ENCODE measurements at regions not wholly inside any gene's neighbourhood (a gene's known extent, or its start where the extent isn't known, plus 50 kb on each side); places are given as distances from the start of the nearest gene placed in this dataset.
"Not testable (repeated sequence)": the region's sequence is repeated elsewhere in the genome, so short reads cannot be mapped to it uniquely, and the experiment has no call there.

DNA sequence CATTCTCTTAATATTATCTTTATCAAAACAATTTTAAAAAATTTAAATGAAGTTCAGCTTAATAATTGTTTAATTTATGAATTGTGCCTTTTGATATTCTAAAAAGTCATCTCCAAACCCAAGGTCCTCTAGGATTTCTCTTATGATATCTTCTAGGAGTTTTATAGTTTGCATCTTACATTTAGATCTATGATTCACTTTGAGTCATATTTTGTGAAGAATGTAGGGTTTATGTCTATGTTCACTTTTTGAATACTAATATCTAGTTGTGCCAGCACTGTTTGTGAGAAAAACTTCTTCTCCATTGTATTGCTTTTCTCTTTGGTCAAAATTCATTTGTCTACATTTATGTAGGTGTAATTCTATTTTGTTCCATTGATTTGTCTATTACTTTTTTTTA is 1068.4 kb upstream of the SPRY2 start:
- no peak for FAIRE-seq

DNA sequence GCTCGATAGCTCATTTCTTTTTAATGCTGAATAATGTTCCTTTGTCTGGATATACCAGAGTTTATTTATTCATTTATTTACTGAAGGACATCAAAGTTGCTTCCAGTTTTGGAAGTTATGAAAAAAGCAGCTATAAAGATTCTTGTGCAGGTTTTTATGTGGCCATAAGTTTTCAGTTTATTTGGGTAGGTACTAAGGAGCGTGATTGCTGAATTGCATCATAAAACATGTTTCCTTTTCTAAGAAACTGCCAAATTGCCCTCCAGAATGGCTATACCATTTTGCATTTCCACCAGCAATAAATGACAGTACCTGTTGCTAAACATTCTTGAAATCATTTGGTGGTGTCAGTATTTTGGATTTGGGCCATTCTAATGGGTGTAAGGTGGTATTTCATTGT is 1067.7 kb upstream of the SPRY2 start:
- no peak for FAIRE-seq

DNA sequence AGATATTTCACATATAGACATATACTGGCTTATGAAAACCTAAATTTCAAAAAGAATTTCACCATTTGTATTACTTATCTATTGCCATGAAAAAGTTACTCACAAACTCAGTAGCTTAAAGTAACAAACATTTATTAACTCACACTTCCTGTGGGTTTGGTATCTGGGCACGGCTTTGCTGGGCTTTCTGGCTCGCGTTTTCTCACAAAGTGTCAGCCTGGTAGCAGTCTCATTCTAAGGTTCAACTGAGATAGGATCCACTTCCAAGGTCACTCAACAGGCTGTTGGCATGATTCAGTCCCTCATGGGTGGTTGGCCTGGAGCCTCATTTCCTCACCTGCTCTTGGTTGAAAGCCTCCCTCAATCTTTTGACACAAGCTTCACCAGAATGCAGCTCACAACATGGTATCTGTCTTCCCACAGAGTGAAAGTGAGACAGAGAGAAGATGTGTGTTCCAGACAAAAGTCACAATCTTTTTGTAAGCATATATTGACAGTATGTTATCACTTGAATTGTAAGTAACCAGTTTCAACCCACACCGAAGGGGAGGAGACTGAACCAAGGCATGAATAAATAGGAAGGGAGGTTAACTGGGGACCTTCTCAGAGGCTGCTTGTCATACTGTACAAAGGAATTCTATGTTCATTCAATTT is 1065.8 kb upstream of the SPRY2 start:
- FAIRE-seq = no peak

DNA sequence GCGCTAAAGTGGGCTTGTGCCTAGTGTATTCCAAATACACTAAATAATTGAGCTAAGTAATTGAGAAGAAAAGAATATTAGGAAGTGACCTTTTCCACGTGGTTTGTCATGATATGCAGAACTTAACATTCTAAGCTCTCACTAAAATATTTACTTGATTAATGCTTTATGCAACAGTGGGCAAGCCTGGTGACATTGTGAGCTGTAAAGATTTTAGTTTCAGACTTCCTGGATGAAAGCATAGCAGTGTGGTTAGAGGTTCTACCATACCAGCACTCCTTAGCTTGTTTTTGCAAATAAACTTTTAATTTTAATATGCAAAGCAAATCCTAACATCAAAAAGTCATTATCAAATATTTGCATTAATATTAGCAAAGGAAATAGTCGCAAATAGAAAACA is 1065.1 kb upstream of the SPRY2 start:
- no peak for FAIRE-seq

DNA sequence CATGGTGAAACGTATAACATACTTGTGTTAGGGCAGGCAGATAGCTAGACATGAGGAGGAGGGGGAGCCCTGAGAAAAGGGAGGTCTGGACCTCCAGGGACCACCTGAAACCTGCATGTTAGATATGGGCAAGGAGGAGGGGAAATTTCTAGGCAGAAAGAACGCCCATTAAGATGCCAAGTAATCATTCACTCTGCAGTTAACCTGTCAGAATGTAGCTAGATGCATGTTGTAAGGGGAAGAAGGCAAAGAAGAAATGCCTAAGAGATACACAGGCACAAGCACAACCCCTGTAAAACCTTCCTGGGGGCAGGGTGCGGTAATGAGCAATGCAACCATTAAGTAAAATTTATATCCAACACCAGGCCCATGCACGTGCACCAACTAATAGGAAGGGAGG is 1055.3 kb upstream of the SPRY2 start:
- FAIRE-seq = no peak

DNA sequence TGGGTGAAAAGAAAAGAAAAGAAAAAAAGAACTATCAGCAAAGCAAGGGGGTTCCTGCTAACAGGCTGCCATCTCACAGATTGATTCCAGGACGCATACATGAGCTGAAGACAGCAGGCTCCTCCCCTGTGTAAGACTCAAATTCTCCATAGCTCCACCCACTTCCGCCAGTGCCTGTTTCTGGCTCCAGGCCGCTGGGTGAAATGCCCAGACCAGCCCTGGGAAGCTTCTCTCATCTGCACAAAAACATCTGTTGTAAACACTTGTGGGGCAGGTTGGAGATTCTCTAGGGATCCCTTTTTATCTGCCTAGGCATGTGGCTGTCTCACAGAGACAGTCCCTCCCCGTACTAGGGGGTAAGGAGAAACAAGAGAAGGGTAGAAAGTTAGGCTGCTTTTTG is 1054.4 kb upstream of the SPRY2 start:
- FAIRE-seq = no peak

DNA sequence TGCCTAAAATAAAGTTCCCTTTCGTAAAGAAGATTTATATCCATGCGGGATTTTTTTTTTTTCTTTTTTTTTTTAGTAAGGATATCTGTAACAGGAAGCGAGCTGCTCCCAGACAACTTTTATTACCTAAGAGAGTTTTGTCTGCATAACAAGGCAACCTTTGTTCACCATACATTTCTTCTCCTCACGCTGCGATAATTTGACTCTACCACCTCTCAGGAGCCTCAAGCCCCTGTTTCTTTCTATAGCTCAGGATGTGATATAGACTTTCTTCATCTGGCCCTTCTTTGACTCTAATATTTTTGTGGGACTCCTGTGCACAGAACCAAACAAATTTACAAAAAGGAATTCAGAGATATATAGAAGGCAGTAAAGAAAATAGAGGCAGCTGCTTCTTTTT is 1053.7 kb upstream of the SPRY2 start:
- FAIRE-seq = no peak

DNA sequence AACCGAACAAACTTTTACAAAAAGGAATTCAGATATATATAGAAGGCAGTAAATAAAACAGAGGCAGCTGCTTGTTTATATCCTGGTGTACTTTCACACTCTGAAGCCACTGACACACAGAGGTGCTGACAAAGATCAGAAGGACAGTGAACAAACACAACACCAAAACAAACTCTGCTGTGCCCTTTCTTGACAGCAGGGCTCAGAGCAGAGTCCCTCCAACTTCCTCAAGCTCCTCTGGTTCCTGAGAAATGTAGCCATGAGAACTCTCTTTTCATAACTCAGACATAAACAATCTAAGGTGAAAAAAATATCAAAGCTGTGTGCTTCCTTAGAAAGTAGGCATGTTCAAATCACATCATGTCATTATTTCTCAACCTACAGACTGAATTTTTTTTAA is 1052.8 kb upstream of the SPRY2 start:
- no peak for FAIRE-seq

DNA sequence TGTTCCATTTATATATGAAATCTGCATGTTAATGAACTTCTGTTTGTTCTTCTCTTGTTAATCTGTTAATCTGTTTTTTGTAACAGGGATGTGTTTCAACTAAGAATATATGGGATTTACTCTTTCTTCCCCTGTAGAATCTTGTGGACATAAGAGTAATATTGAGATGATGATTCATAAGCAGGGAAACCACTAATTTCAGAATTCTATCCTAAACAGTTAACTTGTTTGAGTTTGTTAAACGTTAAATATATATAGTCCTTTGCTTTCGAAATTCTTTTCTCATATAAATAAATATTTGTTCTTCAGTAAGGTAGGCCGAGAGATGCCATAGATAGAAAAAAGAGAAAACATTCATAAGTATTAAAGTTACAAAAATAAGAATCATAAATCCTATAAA is 1052.2 kb upstream of the SPRY2 start:
- FAIRE-seq = no peak

DNA sequence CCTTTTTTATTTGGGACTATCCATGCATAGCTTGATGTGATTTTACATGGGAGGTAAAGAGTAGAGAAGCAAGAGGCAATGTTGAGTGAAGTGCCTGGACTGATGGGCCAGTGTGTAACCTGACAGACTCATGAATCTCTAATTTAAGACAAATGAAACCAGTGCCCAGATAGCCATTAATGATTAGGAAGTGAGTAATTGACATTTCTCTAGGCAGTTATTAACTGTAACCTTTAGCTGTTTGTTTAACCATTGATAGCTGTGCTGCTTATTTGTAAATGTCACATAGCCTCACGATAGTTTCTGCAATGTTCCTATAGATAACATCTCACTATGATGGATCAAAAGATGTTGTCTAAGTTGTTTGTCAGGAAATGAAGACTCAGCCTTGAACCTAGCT is 1047.5 kb upstream of the SPRY2 start:
- no peak for FAIRE-seq

DNA sequence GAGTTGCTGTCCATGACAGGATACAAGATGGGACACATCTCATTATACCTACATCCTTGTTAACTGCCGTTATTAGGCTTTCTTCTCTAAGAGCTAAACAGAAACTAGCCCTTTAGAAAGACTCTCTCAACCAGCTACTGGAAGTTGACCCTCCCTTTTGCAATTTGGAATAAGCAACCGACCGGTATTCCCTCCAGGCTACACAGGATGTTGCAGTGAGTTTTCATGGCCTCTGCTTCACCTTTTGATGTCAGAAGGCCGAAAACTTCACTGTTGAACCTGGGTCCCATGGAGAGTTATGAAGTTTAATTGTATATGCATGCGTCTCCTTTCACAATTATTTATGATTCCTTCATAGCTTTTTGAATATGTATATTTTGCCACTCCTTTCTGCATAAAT is 1042.5 kb upstream of the SPRY2 start:
- FAIRE-seq = no peak

DNA sequence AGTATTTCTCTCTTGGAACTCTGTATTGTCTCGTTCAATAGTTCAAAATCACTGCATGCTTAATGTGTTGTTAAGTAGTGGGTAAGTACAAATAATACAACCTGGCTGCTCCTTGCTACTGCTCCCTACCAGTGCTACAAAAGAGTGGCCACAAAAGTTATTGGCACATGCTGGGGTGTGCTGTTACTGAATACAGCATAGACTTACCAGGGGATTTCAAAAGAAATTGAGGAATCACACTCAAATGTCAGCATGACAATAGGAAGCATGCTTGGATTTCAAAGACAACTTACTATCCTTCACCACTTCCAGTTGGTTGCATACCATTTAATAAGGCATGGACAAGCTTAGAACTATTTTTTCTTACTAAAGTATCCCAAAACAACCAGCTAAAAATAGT is 1041.3 kb upstream of the SPRY2 start:
- FAIRE-seq = no peak

DNA sequence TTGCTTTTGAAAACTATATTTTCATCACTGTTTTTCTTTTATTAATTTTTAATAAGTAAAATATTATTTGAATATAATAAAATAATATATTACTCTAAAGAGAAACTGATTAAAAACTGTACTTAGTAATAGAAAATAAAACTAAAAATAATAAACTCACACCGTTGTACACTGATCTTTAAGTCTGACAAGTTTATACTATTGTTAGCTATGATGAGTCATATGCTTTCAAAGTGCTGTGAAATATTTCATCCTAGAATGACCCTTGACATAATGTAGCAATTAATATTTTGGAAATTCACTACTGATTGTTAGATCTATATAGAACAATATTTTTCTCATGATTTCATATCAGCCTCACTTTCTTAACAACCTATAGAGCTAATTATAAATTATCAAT is 1040.6 kb upstream of the SPRY2 start:
- FAIRE-seq = peak; percentile 63

DNA sequence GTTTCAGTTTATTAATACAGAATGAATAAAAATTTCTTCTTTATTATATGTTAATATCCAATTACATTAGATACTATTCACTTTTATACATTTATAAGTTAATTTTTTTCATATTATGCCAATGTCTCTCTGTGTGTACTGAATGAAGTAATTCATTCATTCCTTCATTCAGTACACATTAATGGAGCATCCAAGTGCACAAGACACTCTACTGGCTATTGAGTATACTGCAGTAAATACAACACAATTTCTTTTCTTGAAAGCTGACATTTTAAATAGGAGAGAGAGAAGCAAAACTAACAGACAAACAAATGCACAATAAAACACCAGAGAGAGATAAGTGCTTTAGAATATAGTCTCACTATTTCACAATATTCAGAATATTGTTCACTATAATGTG is 1038.3 kb upstream of the SPRY2 start:
- no peak for FAIRE-seq

DNA sequence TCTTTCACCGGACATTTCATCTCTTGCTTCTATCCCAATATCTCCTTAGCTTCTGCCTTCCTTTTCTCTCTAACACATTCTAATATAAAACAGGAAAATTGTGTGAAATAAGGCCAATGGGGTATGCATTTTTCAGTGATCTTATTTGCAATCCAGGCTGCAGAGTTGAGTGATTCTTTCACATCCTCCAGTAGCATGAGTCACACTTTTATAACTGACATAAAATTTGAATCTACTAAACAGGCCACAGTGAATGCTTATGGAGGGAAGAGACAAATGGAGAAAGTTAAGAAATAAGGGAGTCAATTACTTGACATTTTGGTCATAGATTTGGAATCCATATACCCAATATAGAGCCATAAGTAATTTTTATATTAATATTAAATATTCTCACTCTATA is 1037.0 kb upstream of the SPRY2 start:
- FAIRE-seq = no peak

DNA sequence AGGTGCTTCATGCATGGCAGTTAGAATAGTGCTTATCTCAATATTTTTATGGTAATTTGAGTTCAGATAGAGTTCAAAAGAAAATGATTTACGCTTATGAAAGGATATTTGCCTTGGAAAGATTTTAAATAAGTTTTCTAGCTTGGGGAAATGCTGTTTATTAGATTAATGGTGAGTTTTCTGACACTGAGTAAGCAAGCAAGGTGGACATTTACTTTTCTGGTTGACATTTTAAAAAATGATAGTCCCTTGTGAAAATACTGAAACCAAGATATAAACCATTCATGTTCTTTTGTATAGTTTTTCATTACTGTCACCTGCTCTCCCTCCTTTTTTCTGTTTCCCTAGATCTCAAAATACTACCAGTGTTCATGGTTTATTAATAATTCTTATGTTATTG is 1034.8 kb upstream of the SPRY2 start:
- FAIRE-seq = no peak

DNA sequence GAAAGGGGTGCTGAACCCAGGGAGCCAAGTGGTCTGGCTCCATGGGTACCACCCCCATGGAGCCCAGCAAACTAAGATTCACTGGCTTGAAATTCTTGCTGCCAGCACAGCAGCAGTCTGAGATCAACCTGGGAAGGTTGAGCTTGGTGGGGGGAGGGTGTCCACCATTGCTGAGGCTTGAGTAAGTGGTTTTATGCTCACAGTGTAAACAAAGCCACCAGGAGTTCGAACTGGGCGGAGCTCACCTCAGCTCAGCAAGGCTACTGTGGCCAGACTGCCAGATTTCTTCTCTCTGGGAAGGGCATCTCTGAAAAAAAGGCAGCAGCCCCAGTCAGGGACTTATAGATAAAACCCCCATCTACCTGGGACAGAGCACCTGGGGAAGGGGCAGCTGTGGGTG is 1021.8 kb upstream of the SPRY2 start:
- FAIRE-seq = not testable (repeated sequence)

DNA sequence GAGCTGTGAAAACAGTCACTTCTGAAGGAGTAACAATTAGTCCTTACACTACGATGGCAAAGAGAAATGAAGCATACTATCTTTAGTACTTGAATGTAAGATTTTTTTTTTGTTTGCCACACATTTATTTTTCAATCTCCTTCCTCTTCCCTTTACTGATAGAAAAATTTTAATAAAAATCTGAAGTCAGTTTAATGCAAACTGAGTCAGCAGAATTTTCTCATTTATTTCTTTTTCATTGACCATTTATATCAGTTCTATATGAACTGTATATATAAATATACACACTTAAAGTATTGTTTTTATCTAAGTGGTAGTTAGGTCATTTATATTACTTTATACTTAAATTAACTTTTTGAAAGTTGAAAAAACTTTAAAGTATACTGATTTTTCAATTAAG is 1009.1 kb upstream of the SPRY2 start:
- no peak for FAIRE-seq

DNA sequence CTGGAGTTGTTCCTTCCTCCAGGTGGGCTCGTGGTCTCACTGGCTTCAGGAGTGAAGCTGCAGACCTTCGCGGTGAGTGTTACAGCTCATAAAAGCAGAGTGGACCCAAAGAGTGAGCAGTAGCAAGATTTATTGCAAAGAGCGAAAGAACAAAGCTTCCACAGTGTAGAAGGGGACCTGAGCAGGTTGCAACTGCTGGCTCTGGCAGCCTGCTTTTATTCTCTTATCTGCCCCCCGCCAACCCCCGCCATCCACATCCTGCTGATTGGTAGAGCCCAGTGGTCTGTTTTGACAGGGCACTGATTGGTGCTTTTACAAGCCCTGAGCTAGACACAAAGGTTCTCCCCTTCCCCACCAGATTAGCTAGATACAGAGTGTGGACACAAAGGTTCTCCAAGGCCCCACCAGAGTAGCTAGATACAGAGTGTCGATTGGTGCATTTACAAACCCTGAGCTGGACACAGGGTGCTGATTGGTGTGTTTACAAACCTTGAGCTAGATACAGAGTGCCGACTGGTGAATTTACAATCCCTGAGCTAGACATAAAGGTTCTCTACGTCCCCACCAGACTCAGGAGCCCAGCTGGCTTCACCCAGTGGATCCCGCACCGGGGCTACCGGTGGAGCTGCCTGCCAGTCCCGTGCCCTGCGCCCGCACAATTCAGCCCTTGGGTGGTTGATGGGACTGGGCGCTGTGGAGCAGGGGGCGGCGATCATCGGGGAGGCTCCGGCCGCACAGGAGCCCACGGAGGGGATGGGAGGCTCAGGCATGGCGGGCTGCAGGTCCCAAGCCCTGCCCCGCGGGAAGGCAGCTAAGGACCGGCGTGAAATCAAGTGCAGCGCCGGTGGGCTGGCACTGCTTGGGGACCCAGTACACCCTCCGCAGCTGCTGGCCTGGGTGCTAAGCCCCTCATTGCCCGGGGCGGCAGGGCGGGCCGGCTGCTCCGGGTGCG is 999.5 kb upstream of the SPRY2 start:
- not testable (repeated sequence) for FAIRE-seq

DNA sequence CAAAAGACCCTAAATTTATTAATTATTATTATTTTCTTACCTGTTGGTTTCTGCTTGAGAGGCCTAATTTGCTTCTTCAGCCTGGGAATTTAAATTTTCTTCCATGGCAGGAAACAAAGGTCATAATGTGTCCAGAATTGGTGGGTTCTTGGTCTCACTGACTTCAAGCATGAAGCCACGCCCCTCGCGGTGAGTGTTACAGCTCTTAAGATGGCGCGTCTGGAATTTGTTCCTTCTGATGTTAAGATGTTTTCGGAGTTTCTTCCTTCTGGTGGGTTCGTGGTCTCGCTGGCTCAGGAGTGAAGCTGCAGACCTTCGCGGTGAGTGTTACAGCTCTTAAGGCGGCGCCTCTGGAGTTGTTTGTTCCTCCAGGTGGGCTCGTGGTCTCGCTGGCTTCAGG is 998.7 kb upstream of the SPRY2 start:
- not testable (repeated sequence) for FAIRE-seq

DNA sequence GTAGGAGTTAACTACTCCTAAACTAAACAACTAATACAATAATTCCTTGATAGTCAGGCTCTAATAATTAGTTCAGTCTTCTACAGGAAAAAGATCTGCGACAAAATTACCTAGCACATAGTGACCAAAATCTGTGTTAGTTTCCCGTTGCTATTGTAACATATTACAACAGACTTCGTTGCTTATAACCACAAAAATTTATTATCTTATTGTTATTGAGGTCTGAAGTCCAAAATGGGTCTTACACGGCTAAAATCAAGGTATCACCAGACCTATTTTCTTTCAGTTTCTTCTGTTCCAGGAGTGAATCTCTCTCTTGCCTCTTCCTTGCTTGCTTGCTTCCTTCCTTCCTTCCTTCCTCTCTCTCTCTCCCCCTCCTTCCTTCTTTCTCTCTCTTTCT is 993.6 kb upstream of the SPRY2 start:
- FAIRE-seq = no peak

DNA sequence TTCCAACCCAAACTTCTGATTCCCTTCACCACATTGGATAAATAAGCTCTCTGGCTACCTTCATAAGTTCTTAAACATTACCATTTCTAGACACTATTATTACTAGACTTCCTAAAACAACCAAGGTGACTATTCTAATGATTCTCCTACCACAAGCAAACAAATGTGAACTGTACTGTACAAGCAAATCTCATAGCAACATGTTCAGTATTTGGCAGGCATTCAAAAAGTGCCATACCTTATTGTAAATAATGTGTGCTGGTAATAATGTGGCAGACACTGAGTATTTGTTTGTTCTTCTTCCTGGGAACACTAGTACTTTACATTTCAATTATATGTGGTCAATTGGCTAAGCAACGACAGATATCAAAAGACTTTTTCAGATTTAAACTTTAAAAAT is 986.0 kb upstream of the SPRY2 start:
- no peak for FAIRE-seq

DNA sequence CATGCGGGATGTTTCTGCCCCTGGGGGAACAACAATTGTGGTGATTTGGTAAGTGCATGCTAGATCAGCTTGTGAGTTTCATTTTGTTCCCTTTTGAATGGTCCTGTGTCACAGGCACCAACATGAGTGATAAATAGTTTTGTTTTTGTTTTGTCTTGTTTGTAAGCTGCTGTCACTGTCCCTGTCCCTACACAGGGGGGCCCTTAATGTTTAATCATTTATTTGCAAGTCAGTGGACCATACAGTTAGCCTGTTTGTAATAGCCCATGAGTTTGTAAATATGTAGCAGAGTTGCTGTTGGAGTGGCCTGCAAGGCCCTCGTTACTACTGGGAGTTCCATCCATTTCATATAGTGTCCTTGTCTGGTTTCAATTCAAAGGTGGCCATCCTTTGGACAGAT is 979.6 kb upstream of the SPRY2 start:
- FAIRE-seq = no peak

DNA sequence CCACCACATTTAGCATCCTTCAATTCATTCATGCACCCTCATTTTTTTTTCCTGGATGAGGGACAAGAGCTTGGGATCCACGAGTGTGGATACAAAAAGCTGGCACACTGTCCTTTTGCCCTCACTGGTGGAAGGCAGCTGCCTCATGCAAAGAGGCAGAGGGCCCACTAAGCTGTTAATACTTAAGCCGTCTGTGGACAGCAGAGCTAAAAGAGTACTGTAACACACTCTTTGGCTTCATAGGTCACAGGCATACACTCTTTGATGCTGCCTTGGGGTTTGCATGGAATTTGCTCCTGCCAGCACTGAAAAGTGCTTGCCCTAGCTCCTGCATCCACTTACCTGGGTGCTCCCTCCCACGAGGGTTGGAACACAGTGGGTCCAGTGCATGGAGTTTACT is 978.4 kb upstream of the SPRY2 start:
- no peak for FAIRE-seq
